ENCODE measurements at regions not wholly inside any gene's neighbourhood (a gene's known extent, or its start where the extent isn't known, plus 50 kb on each side); places are given as distances from the start of the nearest gene placed in this dataset.
A peak's percentile ranks its signal among the peaks of the same experiment; 100 is the strongest.

DNA sequence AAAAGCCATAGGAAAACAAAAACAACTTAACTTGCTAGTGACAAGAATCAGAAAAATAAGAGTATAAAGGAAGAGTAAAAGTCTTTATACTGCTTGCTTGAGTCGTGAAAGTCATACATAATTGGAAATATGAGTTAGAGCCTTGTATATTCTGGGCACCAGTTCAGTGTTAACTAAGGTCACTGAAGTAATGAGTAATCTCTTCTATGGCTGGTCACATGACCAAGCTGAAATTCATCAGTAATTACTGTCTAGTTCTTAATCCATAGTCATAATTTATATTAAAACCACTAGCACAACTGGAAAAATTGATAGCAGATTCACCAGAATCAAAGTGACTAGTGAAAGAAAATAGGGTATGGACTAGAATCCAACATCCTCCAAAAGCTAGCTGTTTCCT, 84.4 kb upstream of the SLC5A12 start:
- no peaks in the 10 kb centered on the region for H3K36me3 ChIP-seq (ENCODE audit: insufficient read depth, low read length)
- H3K9me3 ChIP-seq (replicated peaks; ENCODE audit: low read length), result no peaks in the 10 kb centered on the region
- no peak overlapping the region for H3K4me3 ChIP-seq (ENCODE audit: low read length)
- H3K4me2 ChIP-seq (ENCODE audit: low read length), result peak overlapping the region; percentile 43
- no peaks in the 10 kb centered on the region for H3K27me3 ChIP-seq (ENCODE audit: control insufficient read depth, insufficient read depth, low read length)
- no peak overlapping the region for H3K9ac ChIP-seq (ENCODE audit: low read depth, low read length)
- H3K4me1 ChIP-seq (ENCODE audit: control insufficient read depth, insufficient read depth, low read length), result peaks cover 9% of the 10 kb centered on the region

DNA sequence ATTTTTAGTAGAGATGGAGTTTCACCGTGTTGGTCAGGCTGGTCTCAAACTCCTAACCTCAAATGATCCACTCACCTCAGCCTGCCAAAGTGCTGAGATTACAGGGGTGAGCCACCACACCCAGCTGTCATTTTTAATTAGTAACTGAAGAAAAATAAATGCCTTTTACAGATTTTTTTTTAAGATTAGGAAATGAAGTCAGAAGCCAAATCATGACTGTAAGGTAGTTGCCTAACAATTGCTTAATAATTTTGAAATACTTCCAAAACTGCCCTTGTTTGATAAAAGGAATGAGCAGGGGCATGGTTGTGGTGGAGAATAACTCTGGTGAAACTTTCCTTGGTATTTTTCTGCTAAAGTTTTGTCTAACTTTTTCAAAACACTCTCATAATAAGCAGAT, 98.9 kb upstream of the SLC5A12 start:
- Histone ChIP-seq H3K9ac (ENCODE audit: low read depth, low read length) (no peak overlapping the region), H3K4me3 (ENCODE audit: low read length) (no peak overlapping the region), H3K4me2 (ENCODE audit: low read length) (no peak overlapping the region), H3K27me3 (ENCODE audit: control insufficient read depth, insufficient read depth, low read length) (no peaks in the 10 kb centered on the region), H3K4me1 (ENCODE audit: control insufficient read depth, insufficient read depth, low read length) (peaks cover 6% of the 10 kb centered on the region), H3K36me3 (ENCODE audit: insufficient read depth, low read length) (no peaks in the 10 kb centered on the region), H3K9me3 (replicated peaks; ENCODE audit: low read length) (peaks cover 4% of the 10 kb centered on the region)

DNA sequence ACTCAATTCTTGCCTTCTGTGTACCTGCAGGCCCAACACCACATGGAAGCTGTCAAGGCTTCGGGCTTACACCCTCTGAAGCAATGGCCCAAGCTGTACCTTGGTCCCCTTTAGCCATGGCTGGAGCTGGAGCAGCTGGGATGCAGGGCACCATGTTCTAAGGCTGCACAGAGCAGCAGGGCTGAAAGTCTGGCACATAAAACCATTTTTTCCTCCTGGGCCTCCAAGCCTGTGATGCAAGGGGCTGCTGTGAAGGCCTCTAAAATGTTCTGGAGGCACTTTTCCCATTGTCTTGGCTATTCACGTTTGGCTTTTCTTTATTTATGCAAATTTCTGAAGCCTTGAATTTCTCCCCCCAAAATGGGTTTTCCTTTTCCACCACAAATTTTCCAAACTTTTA, 102.1 kb upstream of the SLC5A12 start:
- Histone ChIP-seq H3K9me3 (replicated peaks; ENCODE audit: low read length) (peaks cover 4% of the 10 kb centered on the region), H3K4me2 (ENCODE audit: low read length) (no peak overlapping the region), H3K27me3 (ENCODE audit: control insufficient read depth, insufficient read depth, low read length) (no peaks in the 10 kb centered on the region), H3K9ac (ENCODE audit: low read depth, low read length) (no peak overlapping the region), H3K36me3 (ENCODE audit: insufficient read depth, low read length) (no peaks in the 10 kb centered on the region), H3K4me3 (ENCODE audit: low read length) (no peak overlapping the region), H3K4me1 (ENCODE audit: control insufficient read depth, insufficient read depth, low read length) (peaks cover 6% of the 10 kb centered on the region)

DNA sequence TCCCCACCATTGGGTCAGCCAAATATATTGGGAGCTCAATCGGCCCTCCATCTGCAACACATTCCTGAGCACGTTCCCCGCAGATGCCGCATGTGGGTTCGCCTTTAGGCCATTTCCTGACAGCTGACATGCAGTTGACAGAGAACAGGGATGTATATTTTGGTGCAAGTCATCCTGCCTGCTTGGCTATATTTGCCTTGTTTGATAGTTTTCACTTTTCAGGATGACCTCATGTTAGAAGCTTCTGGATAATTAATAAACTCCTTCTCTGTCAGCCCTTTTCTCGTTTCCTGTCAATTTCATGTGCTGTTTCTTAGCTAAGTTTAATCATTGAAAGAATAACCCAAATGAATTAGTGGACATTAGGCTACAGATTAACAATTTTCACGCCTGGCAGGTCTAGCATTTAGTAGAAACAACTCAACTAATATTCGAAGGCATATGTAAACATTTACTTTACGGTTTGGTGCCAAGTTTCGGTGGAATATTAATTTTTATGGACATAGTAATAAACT, 105.8 kb upstream of the SLC5A12 start:
- no peak overlapping the region for H3K4me2 ChIP-seq (ENCODE audit: low read length)

DNA sequence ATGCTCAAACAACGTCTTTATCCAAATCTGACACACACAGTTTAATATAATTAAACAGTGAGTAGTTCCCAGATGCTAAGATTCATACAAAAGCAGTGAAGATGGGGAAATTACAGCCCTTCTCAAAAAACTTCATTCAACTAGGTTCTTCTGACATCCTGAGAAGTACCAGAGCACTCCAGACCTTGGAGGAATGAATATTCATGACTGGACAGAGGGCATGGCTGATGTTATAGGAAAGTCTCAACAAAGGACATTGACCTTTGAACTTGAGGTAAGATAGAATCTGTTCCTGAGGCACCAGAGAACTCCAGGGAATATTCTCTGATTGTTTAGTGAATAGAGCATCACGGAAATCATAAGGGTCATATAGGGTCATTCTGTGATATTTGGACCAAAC, 106.4 kb upstream of the SLC5A12 start:
- Histone ChIP-seq H3K36me3 (ENCODE audit: insufficient read depth, low read length) (no peaks in the 10 kb centered on the region), H3K27me3 (ENCODE audit: control insufficient read depth, insufficient read depth, low read length) (no peaks in the 10 kb centered on the region), H3K9me3 (replicated peaks; ENCODE audit: low read length) (peaks cover 4% of the 10 kb centered on the region), H3K4me1 (ENCODE audit: control insufficient read depth, insufficient read depth, low read length) (no peaks in the 10 kb centered on the region), H3K4me2 (ENCODE audit: low read length) (no peak overlapping the region), H3K4me3 (ENCODE audit: low read length) (no peak overlapping the region), H3K9ac (ENCODE audit: low read depth, low read length) (no peak overlapping the region)

More for the DNA sequence above, 105.8 kb upstream of the SLC5A12 start:
- no peak overlapping the region for H3K9ac ChIP-seq (ENCODE audit: low read depth, low read length)
- H3K27me3 ChIP-seq (ENCODE audit: control insufficient read depth, insufficient read depth, low read length), result no peaks in the 10 kb centered on the region
- H3K4me1 ChIP-seq (ENCODE audit: control insufficient read depth, insufficient read depth, low read length), result no peaks in the 10 kb centered on the region
- no peak overlapping the region for H3K4me3 ChIP-seq (ENCODE audit: low read length)
- peaks cover 4% of the 10 kb centered on the region for H3K9me3 ChIP-seq (replicated peaks; ENCODE audit: low read length)
- no peaks in the 10 kb centered on the region for H3K36me3 ChIP-seq (ENCODE audit: insufficient read depth, low read length)

DNA sequence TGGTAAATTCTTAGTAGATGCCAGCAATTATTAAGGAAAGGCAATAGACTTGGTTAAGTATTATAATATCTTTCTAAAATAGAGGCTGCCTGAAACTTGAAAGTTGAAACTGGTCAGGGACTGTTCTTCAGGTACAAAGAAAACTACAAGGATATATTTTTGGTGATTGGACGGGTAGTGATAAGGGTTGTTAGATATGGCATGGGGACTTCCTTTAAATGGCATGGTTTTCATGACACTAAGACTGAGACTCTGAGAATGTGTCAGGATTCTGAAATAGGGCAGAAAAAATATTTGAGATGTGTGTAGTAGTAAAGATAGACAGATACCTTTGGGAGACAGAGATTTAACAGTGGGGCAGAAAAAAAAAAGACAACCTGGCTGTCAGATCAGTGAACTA, 108.4 kb upstream of the SLC5A12 start:
- no peaks in the 10 kb centered on the region for H3K4me1 ChIP-seq (ENCODE audit: control insufficient read depth, insufficient read depth, low read length)
- no peak overlapping the region for H3K9ac ChIP-seq (ENCODE audit: low read depth, low read length)
- H3K36me3 ChIP-seq (ENCODE audit: insufficient read depth, low read length), result no peaks in the 10 kb centered on the region
- no peak overlapping the region for H3K4me2 ChIP-seq (ENCODE audit: low read length)
- no peaks in the 10 kb centered on the region for H3K9me3 ChIP-seq (replicated peaks; ENCODE audit: low read length)
- no peaks in the 10 kb centered on the region for H3K27me3 ChIP-seq (ENCODE audit: control insufficient read depth, insufficient read depth, low read length)
- no peak overlapping the region for H3K4me3 ChIP-seq (ENCODE audit: low read length)

DNA sequence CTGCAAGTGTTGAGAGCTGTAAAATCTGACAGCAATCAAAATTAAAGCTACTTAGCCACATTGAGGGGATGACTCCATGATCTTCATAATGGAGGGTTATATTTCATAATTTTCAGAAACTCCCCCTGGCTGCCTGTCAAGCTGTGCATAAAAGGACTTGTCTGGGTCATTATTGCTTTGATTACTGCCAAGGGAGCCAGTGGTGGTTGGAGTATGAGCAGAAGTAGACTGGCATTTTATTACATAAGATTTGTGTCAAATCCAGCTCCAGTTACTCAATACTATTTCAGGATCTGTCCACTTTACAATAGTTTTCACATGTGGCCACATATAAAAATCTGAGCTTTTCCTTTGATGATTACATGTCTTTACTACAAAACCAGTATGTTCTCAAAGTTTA, 108.9 kb upstream of the SLC5A12 start:
- no peaks in the 10 kb centered on the region for H3K4me1 ChIP-seq (ENCODE audit: control insufficient read depth, insufficient read depth, low read length)
- H3K27me3 ChIP-seq (ENCODE audit: control insufficient read depth, insufficient read depth, low read length), result no peaks in the 10 kb centered on the region
- no peak overlapping the region for H3K4me3 ChIP-seq (ENCODE audit: low read length)
- no peaks in the 10 kb centered on the region for H3K36me3 ChIP-seq (ENCODE audit: insufficient read depth, low read length)
- H3K9me3 ChIP-seq (replicated peaks; ENCODE audit: low read length), result no peaks in the 10 kb centered on the region
- H3K9ac ChIP-seq (ENCODE audit: low read depth, low read length), result no peak overlapping the region
- no peak overlapping the region for H3K4me2 ChIP-seq (ENCODE audit: low read length)

DNA sequence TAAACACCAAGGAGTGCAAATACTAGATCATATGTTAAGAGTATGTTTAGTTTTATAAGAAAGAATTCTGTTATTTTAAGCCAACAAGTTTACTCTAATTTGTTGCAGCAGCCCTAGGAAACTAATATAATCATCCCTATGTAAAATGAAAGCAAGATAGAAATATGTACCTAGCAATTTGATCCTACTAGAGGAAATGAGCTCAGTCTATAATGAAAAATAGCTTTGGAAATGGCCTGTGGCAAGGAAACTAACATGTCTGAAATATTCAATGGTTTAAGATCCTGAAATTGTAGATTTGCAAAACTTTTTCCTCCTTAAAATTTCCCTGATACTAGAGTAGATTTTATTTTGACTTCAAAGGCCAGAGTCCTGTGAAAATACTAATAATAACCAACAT, 112.7 kb upstream of the SLC5A12 start:
- Histone ChIP-seq H3K9me3 (replicated peaks; ENCODE audit: low read length) (no peaks in the 10 kb centered on the region), H3K27me3 (ENCODE audit: control insufficient read depth, insufficient read depth, low read length) (no peaks in the 10 kb centered on the region), H3K4me2 (ENCODE audit: low read length) (no peak overlapping the region), H3K4me3 (ENCODE audit: low read length) (no peak overlapping the region), H3K4me1 (ENCODE audit: control insufficient read depth, insufficient read depth, low read length) (no peaks in the 10 kb centered on the region), H3K9ac (ENCODE audit: low read depth, low read length) (no peak overlapping the region), H3K36me3 (ENCODE audit: insufficient read depth, low read length) (no peaks in the 10 kb centered on the region)

DNA sequence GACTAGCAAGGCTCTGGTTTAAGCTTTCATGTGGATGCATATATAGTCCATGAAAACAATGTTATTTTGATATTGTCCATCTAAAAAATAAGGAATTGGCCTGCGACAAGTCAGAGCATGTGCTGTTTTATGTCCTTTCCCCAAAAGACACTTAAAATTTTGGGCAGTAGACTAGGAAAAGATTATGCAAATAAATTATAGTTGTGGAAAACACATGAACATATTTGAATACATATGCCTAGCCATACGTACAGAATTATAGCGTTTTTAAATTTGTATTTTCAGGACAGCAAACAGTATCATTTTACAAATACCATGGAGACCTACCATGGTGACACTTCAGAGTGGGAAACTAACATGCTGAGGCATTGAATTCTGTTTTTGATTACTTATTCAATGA, 113.8 kb upstream of the SLC5A12 start:
- Histone ChIP-seq H3K4me1 (ENCODE audit: control insufficient read depth, insufficient read depth, low read length) (no peaks in the 10 kb centered on the region), H3K9ac (ENCODE audit: low read depth, low read length) (no peak overlapping the region), H3K27me3 (ENCODE audit: control insufficient read depth, insufficient read depth, low read length) (no peaks in the 10 kb centered on the region), H3K4me3 (ENCODE audit: low read length) (no peak overlapping the region), H3K36me3 (ENCODE audit: insufficient read depth, low read length) (no peaks in the 10 kb centered on the region), H3K4me2 (ENCODE audit: low read length) (no peak overlapping the region), H3K9me3 (replicated peaks; ENCODE audit: low read length) (no peaks in the 10 kb centered on the region)

DNA sequence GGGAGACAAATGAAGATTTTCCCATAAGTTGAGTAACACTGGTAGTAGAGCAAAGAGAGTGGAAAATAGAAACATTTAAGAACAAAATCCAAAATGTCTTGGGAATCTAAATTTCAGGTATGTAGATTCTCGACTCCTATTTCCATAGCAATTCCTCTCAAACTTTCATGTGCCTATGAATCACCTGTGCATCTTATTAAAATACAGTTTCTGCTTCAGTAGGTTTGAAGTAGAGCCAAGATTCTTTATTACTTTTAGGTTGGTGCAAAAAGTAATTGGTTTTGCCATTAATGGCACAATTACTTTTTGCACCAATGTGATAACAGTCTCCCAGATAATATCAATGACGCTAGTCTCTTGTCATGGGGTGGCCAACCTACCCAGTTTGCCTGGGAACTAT, 115.3 kb upstream of the SLC5A12 start:
- Histone ChIP-seq H3K36me3 (ENCODE audit: insufficient read depth, low read length) (no peaks in the 10 kb centered on the region), H3K9ac (ENCODE audit: low read depth, low read length) (no peak overlapping the region), H3K9me3 (replicated peaks; ENCODE audit: low read length) (no peaks in the 10 kb centered on the region), H3K27me3 (ENCODE audit: control insufficient read depth, insufficient read depth, low read length) (no peaks in the 10 kb centered on the region), H3K4me2 (ENCODE audit: low read length) (no peak overlapping the region), H3K4me1 (ENCODE audit: control insufficient read depth, insufficient read depth, low read length) (peaks cover 13% of the 10 kb centered on the region), H3K4me3 (ENCODE audit: low read length) (no peak overlapping the region)

DNA sequence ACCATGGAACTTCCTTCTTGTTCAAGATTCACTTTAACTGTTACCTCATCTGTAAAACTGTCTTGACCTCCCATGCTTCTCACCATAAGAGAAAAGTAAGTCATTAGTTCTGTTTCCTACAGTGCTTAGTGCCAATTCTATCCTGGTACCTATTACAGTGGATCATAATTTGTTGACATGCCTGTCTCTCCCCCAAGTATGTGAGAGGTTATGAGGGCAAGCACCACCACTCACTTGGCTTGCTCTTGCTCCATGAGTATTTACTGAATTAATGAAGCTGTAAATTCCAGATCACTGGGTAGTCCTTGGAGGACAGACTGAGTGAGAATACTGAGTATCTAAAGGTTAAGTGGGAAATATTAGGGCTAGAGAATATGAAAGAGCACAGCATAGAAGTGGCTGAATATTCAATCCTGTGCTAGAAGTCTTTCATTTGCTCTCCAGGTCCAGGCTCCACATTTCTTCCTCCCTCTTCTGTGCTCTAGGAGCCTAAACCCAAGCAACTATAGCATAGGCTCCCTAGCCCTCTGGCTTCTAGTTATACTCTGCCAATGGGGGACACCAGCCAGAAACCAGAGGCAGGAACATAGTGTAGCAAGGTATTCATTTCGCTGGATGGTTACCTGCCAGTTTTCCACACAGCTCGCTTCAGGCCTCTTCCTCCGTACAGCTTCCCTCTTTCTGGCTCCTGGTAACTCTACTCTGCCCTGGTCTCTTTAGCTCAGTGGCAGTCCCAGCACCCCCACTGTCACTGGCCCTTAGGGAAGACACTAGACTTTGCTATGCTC, 118.2 kb upstream of the SLC5A12 start:
- Histone ChIP-seq H3K4me1 (ENCODE audit: control insufficient read depth, insufficient read depth, low read length) (peaks cover 26% of the 10 kb centered on the region), H3K9ac (ENCODE audit: low read depth, low read length) (no peak overlapping the region), H3K4me3 (ENCODE audit: low read length) (no peak overlapping the region), H3K4me2 (ENCODE audit: low read length) (no peak overlapping the region), H3K36me3 (ENCODE audit: insufficient read depth, low read length) (no peaks in the 10 kb centered on the region), H3K9me3 (replicated peaks; ENCODE audit: low read length) (no peaks in the 10 kb centered on the region), H3K27me3 (ENCODE audit: control insufficient read depth, insufficient read depth, low read length) (no peaks in the 10 kb centered on the region)

DNA sequence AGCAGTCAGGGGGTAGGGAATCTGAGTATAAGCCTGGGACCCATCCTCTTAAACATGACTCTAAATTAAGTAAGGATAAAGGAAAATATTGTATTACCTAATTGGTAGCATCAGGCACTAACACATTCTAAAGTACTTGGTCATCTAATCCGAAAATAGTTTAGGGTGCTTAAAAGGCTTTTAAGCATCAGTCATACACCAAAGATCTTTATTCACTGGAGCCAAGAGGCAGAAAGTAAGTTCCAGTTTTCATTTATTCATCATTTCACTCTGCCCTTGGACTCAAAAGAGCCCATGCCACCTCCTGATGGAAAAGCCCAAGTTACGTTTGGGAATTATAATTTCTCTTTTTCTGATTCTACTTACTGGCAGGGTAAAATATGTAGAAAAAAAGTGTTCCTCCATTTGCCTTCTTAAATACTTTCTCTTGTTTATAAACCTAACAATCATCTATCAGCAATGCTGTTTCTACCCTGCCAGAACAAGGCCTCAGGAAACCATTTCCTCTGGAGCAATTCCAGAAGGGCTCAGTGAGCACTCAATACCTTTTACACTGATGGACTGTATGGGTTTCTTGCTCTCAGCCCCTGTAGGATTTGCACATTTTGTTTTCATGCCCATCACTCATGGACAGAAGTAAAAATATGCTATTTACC, 120.1 kb upstream of the SLC5A12 start:
- peak overlapping the region; percentile 36 for H3K4me3 ChIP-seq (ENCODE audit: low read length)
- H3K9me3 ChIP-seq (replicated peaks; ENCODE audit: low read length), result no peaks in the 10 kb centered on the region
- peaks cover 32% of the 10 kb centered on the region for H3K4me1 ChIP-seq (ENCODE audit: control insufficient read depth, insufficient read depth, low read length)
- peak overlapping the region; percentile 72 for H3K9ac ChIP-seq (ENCODE audit: low read depth, low read length)
- H3K4me2 ChIP-seq (ENCODE audit: low read length), result peak overlapping the region; percentile 56
- no peaks in the 10 kb centered on the region for H3K27me3 ChIP-seq (ENCODE audit: control insufficient read depth, insufficient read depth, low read length)
- H3K36me3 ChIP-seq (ENCODE audit: insufficient read depth, low read length), result no peaks in the 10 kb centered on the region
